ENCODE measurements at regions not wholly inside any gene's neighbourhood (a gene's known extent, or its start where the extent isn't known, plus 50 kb on each side); places are given as distances from the start of the nearest gene placed in this dataset.

DNA sequence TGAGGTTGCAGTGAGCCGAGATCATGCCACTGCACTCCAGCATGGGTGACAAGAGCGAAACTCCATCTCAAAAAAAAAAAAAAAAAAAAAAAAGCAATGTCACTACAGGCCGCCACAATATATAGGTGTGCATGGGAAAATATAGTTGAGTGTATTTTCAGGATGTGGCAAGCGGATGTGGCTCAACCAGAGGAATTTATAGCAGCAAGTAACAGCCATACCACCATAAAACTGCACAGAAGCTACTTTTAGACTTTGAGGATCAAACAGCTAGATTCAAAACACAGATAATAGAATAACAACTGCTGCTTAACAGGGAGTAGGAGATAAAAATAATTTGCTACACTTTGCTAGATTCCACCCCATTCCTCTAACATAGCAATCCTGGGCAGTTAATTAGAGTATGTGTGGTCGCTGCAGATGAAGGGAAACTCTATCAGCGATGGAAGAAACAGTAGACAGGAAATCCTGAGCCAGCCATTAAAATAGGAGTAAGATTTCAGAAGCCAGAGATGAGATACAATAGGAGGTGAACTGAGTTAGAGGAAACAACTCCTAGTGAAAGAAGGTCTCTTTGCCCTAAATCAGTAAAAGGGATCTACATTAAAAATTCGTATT lies 318.7 kb upstream of the STT3B start:
- Histone ChIP-seq H3K27ac (no peak overlapping the region), H3K4me3 (no peak overlapping the region), H3K36me3 (no peaks in the 10 kb centered on the region), H3K9me3 (no peaks in the 10 kb centered on the region), H3K4me1 (peaks cover 4% of the 10 kb centered on the region), H3K27me3 (no peaks in the 10 kb centered on the region)
- TF ChIP-seq, protein P1, sequence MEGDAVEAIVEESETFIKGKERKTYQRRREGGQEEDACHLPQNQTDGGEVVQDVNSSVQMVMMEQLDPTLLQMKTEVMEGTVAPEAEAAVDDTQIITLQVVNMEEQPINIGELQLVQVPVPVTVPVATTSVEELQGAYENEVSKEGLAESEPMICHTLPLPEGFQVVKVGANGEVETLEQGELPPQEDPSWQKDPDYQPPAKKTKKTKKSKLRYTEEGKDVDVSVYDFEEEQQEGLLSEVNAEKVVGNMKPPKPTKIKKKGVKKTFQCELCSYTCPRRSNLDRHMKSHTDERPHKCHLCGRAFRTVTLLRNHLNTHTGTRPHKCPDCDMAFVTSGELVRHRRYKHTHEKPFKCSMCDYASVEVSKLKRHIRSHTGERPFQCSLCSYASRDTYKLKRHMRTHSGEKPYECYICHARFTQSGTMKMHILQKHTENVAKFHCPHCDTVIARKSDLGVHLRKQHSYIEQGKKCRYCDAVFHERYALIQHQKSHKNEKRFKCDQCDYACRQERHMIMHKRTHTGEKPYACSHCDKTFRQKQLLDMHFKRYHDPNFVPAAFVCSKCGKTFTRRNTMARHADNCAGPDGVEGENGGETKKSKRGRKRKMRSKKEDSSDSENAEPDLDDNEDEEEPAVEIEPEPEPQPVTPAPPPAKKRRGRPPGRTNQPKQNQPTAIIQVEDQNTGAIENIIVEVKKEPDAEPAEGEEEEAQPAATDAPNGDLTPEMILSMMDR (IDR thresholded peaks at IDR 0.05): no peak
- ATAC-seq (no peak), DNase-seq (no peak)
- intact Hi-C loops (cut with DNase I): no loop called here

DNA sequence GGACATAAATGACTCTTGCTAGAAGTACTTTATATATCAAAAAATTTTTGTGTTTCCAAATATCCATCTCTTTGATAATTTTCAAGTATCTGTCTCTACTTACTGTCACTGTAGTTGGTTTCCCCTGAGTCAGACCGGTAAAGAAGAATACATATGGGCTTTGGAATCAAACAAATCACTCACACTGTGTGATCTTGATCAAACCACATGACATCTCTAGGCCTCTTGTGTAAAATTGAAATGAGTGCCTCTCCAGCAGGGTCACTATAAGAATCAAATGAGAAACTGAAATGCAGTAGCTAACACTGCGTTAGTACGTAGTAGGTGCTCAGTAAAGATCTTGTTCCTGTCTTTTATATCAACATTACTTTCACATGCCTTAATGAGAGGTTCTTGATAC lies 314.6 kb upstream of the STT3B start:
- no peaks in the 10 kb centered on the region for H3K36me3 ChIP-seq
- H3K27me3 ChIP-seq: no peaks in the 10 kb centered on the region
- TF ChIP-seq, protein P1 (IDR thresholded peaks at IDR 0.05): no peak
- ATAC-seq: no peak
- intact Hi-C loops (cut with DNase I): no loop called here
- no peak overlapping the region for H3K27ac ChIP-seq
- H3K4me1 ChIP-seq: peaks cover 4% of the 10 kb centered on the region
- no peak overlapping the region for H3K4me3 ChIP-seq
- no peaks in the 10 kb centered on the region for H3K9me3 ChIP-seq
- DNase-seq: no peak

DNA sequence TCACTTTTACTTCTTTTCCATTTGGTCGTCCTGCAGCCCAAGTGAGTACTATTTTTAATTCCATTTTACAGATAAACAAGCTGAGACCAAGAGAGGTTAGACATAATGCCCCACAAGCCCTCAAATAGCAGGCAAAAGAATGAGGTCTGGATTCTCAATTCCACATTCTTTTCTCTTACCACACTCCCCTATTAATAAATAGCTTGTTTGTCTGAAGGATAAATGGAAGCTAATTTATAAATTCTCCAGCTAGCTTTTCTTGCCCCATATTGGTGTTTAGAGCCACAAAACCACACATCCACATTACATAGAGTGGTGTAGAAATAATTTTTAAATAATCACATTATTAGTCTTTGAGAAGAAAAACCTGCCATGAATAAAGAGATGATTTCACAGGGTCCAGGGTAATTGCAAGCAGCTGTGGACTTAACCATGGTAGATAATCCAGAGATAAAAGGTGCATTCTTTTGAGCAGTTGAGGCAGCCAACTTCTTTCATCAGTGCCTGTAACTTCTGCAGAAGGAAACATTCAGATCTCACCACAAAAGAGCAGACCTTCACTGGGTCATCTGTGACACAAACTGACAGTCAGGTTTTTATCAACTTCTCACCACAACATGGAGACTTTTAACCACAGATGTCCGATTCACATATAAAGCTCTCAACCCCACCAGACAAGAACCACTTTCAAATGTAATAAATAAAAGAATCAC lies 313.4 kb upstream of the STT3B start:
- ATAC-seq (no peak), DNase-seq (no peak)
- intact Hi-C loops (cut with DNase I): no loop called here
- Histone ChIP-seq H3K27ac (no peak overlapping the region), H3K27me3 (no peaks in the 10 kb centered on the region), H3K36me3 (no peaks in the 10 kb centered on the region), H3K4me1 (peaks cover 4% of the 10 kb centered on the region), H3K4me3 (no peak overlapping the region), H3K9me3 (no peaks in the 10 kb centered on the region)
- TF ChIP-seq, protein P1 (IDR thresholded peaks at IDR 0.05): no peak

DNA sequence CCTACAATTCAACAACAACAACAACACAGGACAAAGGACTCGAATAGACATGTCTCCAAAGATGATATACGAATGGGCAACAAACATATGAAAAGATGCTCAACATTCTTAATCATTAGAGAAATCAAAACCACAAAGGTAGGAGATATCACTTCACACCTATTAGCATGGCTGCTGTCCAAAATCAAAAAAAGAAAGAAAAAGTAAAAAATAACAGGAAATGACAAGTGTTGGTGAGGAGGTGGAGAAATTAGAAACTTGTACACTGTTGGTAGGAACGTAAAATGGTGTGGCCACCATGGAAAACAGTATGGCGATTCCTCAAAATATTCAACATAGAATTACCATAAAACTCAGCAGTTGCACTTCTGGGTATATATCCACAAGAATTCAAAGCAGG lies 312.3 kb upstream of the STT3B start:
- no peaks in the 10 kb centered on the region for H3K9me3 ChIP-seq
- no peak overlapping the region for H3K4me3 ChIP-seq
- TF ChIP-seq, protein P1 (IDR thresholded peaks at IDR 0.05): no peak
- no peak for ATAC-seq
- peaks cover 4% of the 10 kb centered on the region for H3K4me1 ChIP-seq
- intact Hi-C loops (cut with DNase I): no loop called here
- H3K27ac ChIP-seq: no peak overlapping the region
- DNase-seq: no peak
- H3K36me3 ChIP-seq: no peaks in the 10 kb centered on the region
- no peaks in the 10 kb centered on the region for H3K27me3 ChIP-seq

DNA sequence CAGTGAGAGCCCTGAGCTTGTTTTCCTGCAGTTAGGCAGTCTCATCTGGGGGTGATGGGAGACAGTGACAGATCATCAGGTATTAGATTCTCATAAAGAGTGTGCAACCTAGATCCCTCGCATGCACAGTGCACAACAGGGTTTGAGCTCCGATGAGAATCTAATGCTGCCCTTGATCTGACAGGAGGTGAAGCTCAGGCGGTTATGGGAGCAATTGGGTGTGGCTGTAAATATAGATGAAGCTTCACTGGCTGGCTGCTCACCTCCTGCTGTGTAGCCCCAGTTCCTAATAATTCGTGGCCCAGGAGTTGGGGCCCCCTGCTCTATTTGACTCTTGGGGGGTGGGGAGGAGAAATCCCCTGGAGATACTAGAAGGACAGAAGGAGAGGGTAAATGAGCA lies 309.4 kb upstream of the STT3B start:
- H3K36me3 ChIP-seq: no peaks in the 10 kb centered on the region
- no peak for ATAC-seq
- no peaks in the 10 kb centered on the region for H3K9me3 ChIP-seq
- peaks cover 4% of the 10 kb centered on the region for H3K4me1 ChIP-seq
- H3K27ac ChIP-seq: no peak overlapping the region
- TF ChIP-seq, protein P1 (IDR thresholded peaks at IDR 0.05): no peak
- no peak for DNase-seq
- H3K27me3 ChIP-seq: no peaks in the 10 kb centered on the region
- intact Hi-C loops (cut with DNase I): no loop called here
- H3K4me3 ChIP-seq: no peak overlapping the region
